IMR-90 (cell line): ENCODE measurements at regions not wholly inside any gene's neighbourhood (a gene's known extent, or its start where the extent isn't known, plus 50 kb on each side); places are given as distances from the start of the nearest gene placed in this dataset.

Experiments used
- ATAC-seq: fragments of 200-7000 bp; cut with Tn5 transposase; 2 replicates; pipeline ENCODE4 v1.9.1; 2020; ENCODE audit warnings: low read depth, mild to moderate bottlenecking, moderate library complexity
- BruUV-seq: library from RNA; stranded (reverse); fragments of 400-500 nt; replicated peaks from 2 replicates; lab custom pipeline; 2021; lab: Mats Ljungman, UMichigan
- CTCF ChIA-PET: fragments of 300-600 bp; formaldehyde crosslinking; extraction: SDS; loops from one replicate; lab custom pipeline; 2021; ENCODE audit warnings: antibody characterized with exemption; lab: Yijun Ruan, JAX
- POLR2A ChIA-PET: fragments of 300-600 bp; sonication (Branson Sonifier 250); formaldehyde crosslinking; loops from one replicate; lab custom pipeline; 2022; ENCODE audit warnings: antibody characterized with exemption; ENCODE audit not compliant: unreplicated experiment; lab: Charles Lee
- DNase-seq: peaks from one replicate; pipeline ENCODE4 v3.0.0; 2013
- H2AFZ ChIP-seq: replicated peaks from 2 replicates; pipeline ENCODE3; 2013; ENCODE audit warnings: low read length, mild to moderate bottlenecking; ENCODE audit not compliant: poor library complexity
- H2AK5ac ChIP-seq: 2 replicates; pipeline ENCODE4 v1.6.1; 2013; ENCODE audit warnings: low read depth, low read length, inconsistent platforms
- H2AK9ac ChIP-seq: replicated peaks from 2 replicates; pipeline ENCODE3; 2013; ENCODE audit warnings: mild to moderate bottlenecking, low read depth, low read length, moderate library complexity; ENCODE audit not compliant: poor library complexity
- H2BK120ac ChIP-seq: 2 replicates; pipeline ENCODE4 v1.6.1; 2013; ENCODE audit warnings: low read depth, low read length, inconsistent platforms
- H2BK15ac ChIP-seq: 3 replicates; pipeline ENCODE4 v1.6.1; 2013; ENCODE audit warnings: low read depth, low read length, inconsistent platforms
- H2BK20ac ChIP-seq: 2 replicates; pipeline ENCODE4 v1.6.1; 2013; ENCODE audit warnings: low read depth, mild to moderate bottlenecking, inconsistent platforms, low read length, moderate library complexity
- H2BK5ac ChIP-seq: 2 replicates; pipeline ENCODE4 v1.6.1; 2013; ENCODE audit warnings: mild to moderate bottlenecking, low read depth, low read length, inconsistent platforms; ENCODE audit not compliant: poor library complexity, severe bottlenecking
- H3K14ac ChIP-seq: replicated peaks from 2 replicates; pipeline ENCODE4 v1.6.1; 2013; ENCODE audit warnings: low read depth, low read length, inconsistent platforms
- H3K18ac ChIP-seq: 2 replicates; pipeline ENCODE4 v1.6.1; 2013; ENCODE audit warnings: low read depth, low read length, control low read depth
- H3K23ac ChIP-seq: 2 replicates; pipeline ENCODE4 v1.6.1; 2013; ENCODE audit warnings: low read depth, low read length, inconsistent platforms
- H3K27ac ChIP-seq: 2 replicates; pipeline ENCODE4 v1.5.1; 2013; ENCODE audit warnings: mild to moderate bottlenecking, control low read depth, low read length; ENCODE audit not compliant: insufficient read depth
- H3K27me3 ChIP-seq: 2 replicates; pipeline ENCODE4 v1.6.1; 2013; ENCODE audit warnings: low read length; ENCODE audit not compliant: control insufficient read depth, insufficient read depth
- H3K36me3 ChIP-seq: 2 replicates; pipeline ENCODE4 v1.6.1; 2013; ENCODE audit warnings: low read length, mixed read lengths; ENCODE audit not compliant: control insufficient read depth, insufficient read depth
- H3K4ac ChIP-seq: 2 replicates; pipeline ENCODE4 v1.6.1; 2013; ENCODE audit warnings: low read depth, low read length, inconsistent platforms
- H3K4me1 ChIP-seq: 2 replicates; pipeline ENCODE4 v1.6.1; 2013; ENCODE audit warnings: low read length, mixed read lengths; ENCODE audit not compliant: control insufficient read depth, insufficient read depth
- H3K4me2 ChIP-seq: 2 replicates; pipeline ENCODE4 v1.6.1; 2013; ENCODE audit warnings: low read depth, mild to moderate bottlenecking, control low read depth, low read length, moderate library complexity
- H3K4me3 ChIP-seq: 2 replicates; pipeline ENCODE4 v1.5.1; 2013; ENCODE audit warnings: low read depth, mild to moderate bottlenecking, control low read depth, low read length, moderate library complexity; ENCODE audit not compliant: insufficient read depth
- H3K56ac ChIP-seq: 2 replicates; pipeline ENCODE4 v1.6.1; 2013; ENCODE audit warnings: low read length, inconsistent platforms; ENCODE audit not compliant: insufficient read depth; ENCODE audit errors: extremely low read depth
- H3K79me1 ChIP-seq, 2 experiments: 2 replicates each; pipeline ENCODE4 v1.6.1; 2013; ENCODE audit warnings: low read length in 2 of 2, inconsistent platforms in 1 of 2, low read depth in 1 of 2
- H3K9ac ChIP-seq: 2 replicates; pipeline ENCODE4 v1.6.1; 2013; ENCODE audit warnings: low read depth, low read length, control low read depth
- H3K9me1 ChIP-seq: 2 replicates; pipeline ENCODE4 v1.6.1; 2013; ENCODE audit warnings: low read length, inconsistent platforms; ENCODE audit not compliant: insufficient read depth
- H3K9me3 ChIP-seq: 2 replicates; pipeline ENCODE4 v1.6.1; 2013; ENCODE audit warnings: low read length; ENCODE audit not compliant: control insufficient read depth, insufficient read depth
- H4K20me1 ChIP-seq: 2 replicates; pipeline ENCODE4 v1.6.1; 2013; ENCODE audit warnings: low read length, inconsistent platforms; ENCODE audit not compliant: insufficient read depth
- H4K5ac ChIP-seq: 2 replicates; pipeline ENCODE4 v1.6.1; 2013; ENCODE audit warnings: mild to moderate bottlenecking, low read depth, low read length, control low read depth
- H4K8ac ChIP-seq, 2 experiments: 2 replicates each; pipeline ENCODE4 v1.6.1; 2013; ENCODE audit warnings: low read depth in 2 of 2, low read length in 2 of 2, control low read depth in 1 of 2, inconsistent platforms in 1 of 2
- H4K91ac ChIP-seq: 2 replicates; pipeline ENCODE4 v1.6.1; 2013; ENCODE audit warnings: low read depth, low read length, inconsistent platforms; ENCODE audit not compliant: insufficient read depth
- BHLHE40 ChIP-seq: fragments of 150-350 bp; IDR thresholded peaks from 2 replicates; pipeline ENCODE4 v1.6.1; 2016; ENCODE audit warnings: mild to moderate bottlenecking, low read depth, low read length
- CEBPB ChIP-seq: IDR thresholded peaks from 2 replicates; pipeline ENCODE4 v1.6.1; 2012; ENCODE audit warnings: low read depth, low read length, improper control_type of control experiment
- CHD1 ChIP-seq: IDR thresholded peaks from 2 replicates; pipeline ENCODE4 v1.6.1; 2012; ENCODE audit warnings: low read depth, low read length, improper control_type of control experiment
- FOS ChIP-seq: fragments of 150-350 bp; IDR thresholded peaks from 2 replicates; pipeline ENCODE4 v1.6.1; 2016; ENCODE audit warnings: low read depth, low read length
- MAFK ChIP-seq: IDR thresholded peaks from 2 replicates; pipeline ENCODE4 v1.6.1; 2012; ENCODE audit warnings: low read depth, low read length, improper control_type of control experiment
- MAZ ChIP-seq: IDR thresholded peaks from 2 replicates; pipeline ENCODE4 v1.6.1; 2012; ENCODE audit warnings: low read depth, mild to moderate bottlenecking, low read length, improper control_type of control experiment, moderate library complexity, borderline replicate concordance
- MXI1 ChIP-seq: IDR thresholded peaks from 2 replicates; pipeline ENCODE4 v1.6.1; 2012; ENCODE audit warnings: low read depth, mild to moderate bottlenecking, low read length, moderate library complexity, borderline replicate concordance
- NFE2L2 ChIP-seq: fragments of 150-350 bp; IDR thresholded peaks from 2 replicates; pipeline ENCODE4 v1.6.1; 2016; ENCODE audit warnings: low read depth, mild to moderate bottlenecking, low read length
- POLR2A ChIP-seq: IDR thresholded peaks from 2 replicates; pipeline ENCODE4 v1.6.1; 2012; ENCODE audit warnings: mild to moderate bottlenecking, low read depth, low read length
- RAD21 ChIP-seq: IDR thresholded peaks from 2 replicates; pipeline ENCODE4 v1.6.1; 2012; ENCODE audit warnings: low read length, improper control_type of control experiment
- RCOR1 ChIP-seq: IDR thresholded peaks from 2 replicates; pipeline ENCODE4 v1.6.1; 2012; ENCODE audit warnings: mild to moderate bottlenecking, low read length, improper control_type of control experiment; ENCODE audit not compliant: insufficient replicate concordance
- RFX5 ChIP-seq: IDR thresholded peaks from 2 replicates; pipeline ENCODE4 v1.8.0; 2012; ENCODE audit warnings: low read depth, mild to moderate bottlenecking, low read length, moderate library complexity
- SMC3 ChIP-seq: fragments of 150-350 bp; IDR thresholded peaks from 2 replicates; pipeline ENCODE4 v1.6.1; 2016; ENCODE audit warnings: low read depth, mild to moderate bottlenecking, antibody characterized with exemption, low read length, moderate library complexity
- WGBS, 2 experiments: methylation state at CpG; one replicate each; pipeline versions ENCODE4 v1.1.5 to v1.1.7; 2013; ENCODE audit warnings: missing lambda C conversion rate in 2 of 2; ENCODE audit not compliant: insufficient read length in 1 of 2; ENCODE audit errors: extremely low coverage in 2 of 2; 5-methylcytosine and 5-hydroxymethylcytosine counted together
- dilution Hi-C: fragments of 300-500 bp; cut with HindIII; formaldehyde crosslinking; loops from one replicate; pipeline ENCODE4 v1.14.3; 2018; ENCODE audit warnings: low sequenced_read_pairs; ENCODE audit not compliant: unreplicated experiment
- in situ Hi-C: fragments of 300-500 bp; cut with MboI; formaldehyde crosslinking; loops from 3 replicates; pipeline ENCODE4 v1.14.3; 2019; ENCODE audit warnings: low sequenced_read_pairs, inconsistent platforms, mixed read lengths
- intact Hi-C: fragments of 100-400 bp; cut with micrococcal nuclease; formaldehyde crosslinking; loops from 2 replicates; pipeline ENCODE4 v1.10.0; 2022
- TF ChIP-seq, protein P1 (sequence below): fragments of 150-350 bp; IDR thresholded peaks from 2 replicates; pipeline ENCODE4 v1.6.1; 2017; ENCODE audit warnings: mild to moderate bottlenecking, antibody characterized with exemption, low read length, low read depth
- TF ChIP-seq, protein P2 (sequence below): conservative IDR thresholded peaks from 2 replicates; pipeline ENCODE4 v1.5.1; 2012; ENCODE audit warnings: mild to moderate bottlenecking, low read depth, low read length, improper control_type of control experiment
- TF ChIP-seq, protein P3 (sequence below): fragments of 150-350 bp; IDR thresholded peaks from 2 replicates; pipeline ENCODE4 v1.6.1; 2016; ENCODE audit warnings: low read depth, mild to moderate bottlenecking, low read length, moderate library complexity, borderline replicate concordance

DNA sequence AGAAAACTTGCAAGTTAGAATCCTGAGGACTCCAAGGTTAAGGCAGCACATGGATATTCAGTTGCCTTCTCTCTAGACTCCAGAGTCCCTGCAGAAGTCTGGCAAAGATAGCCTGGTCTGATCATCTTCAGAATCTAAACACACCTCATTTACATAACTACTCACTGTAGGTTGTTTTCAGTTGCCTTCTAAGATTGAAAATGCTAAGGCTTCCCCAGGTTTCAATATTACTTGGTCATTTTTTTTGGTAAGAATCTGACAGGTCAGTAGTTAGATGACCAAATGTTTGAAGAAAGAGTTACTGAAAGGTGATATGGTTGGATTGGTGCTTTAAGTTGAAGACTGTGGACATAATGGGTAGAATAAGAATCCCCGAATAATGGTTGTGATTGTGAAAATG lies 205.4 kb upstream of the KCNJ16 start:
- Histone ChIP-seq H2BK15ac (peak overlapping the region; percentile 1; the same call in 2 of the 3 replicates), H4K20me1 (no peaks in the 10 kb centered on the region), H3K23ac (peak overlapping the region; percentile 57; the same call in 1 of the 2 replicates), H2BK5ac (peak overlapping the region; percentile 99), H3K27me3 (no peaks in the 10 kb centered on the region), H3K4me2 (no peak overlapping the region), H3K9me3 (no peaks in the 10 kb centered on the region), H4K8ac (peak overlapping the region; percentile 0 to 58), H2AFZ (no peak overlapping the region), H2AK9ac (no peak overlapping the region), H3K9ac (no peak overlapping the region), H3K14ac (peak overlapping the region; percentile 72), H3K9me1 (peaks cover 6% of the 10 kb centered on the region), H3K4me3 (no peak overlapping the region), H3K79me1 (no peaks in the 10 kb centered on the region), H4K5ac (peak overlapping the region; percentile 92), H2BK120ac (peak overlapping the region; percentile 93), H3K4me1 (peaks cover 25% of the 10 kb centered on the region), H3K18ac (peak overlapping the region; percentile 92), H2BK20ac (peak overlapping the region; percentile 79), H3K36me3 (no peaks in the 10 kb centered on the region), H2AK5ac (peak overlapping the region; percentile 72; the same call in 1 of the 2 replicates), H3K27ac (peak overlapping the region; percentile 78), H3K4ac (peak overlapping the region; percentile 89), H3K56ac (peak overlapping the region; percentile 13), H4K91ac (peak overlapping the region; percentile 54)
- ChIA-PET CTCF (no interaction called here), POLR2A (no interaction called here)
- WGBS, 2 experiments: no CpG with 5 or more reads among the region's 1 CpG
- intact Hi-C loops: loop anchor here (2.0 kb wide), 2 partner anchors 261 to 269 kb away; no protein-coding TSS in a partner anchor
- ATAC-seq (no peak), DNase-seq (no peak)
- dilution Hi-C loops: no loop called here
- no TSS peak for BruUV-seq
- in situ Hi-C loops: no loop called here
- TF ChIP-seq RFX5 (no peak), FOS (no peak), SMC3 (no peak), MXI1 (no peak), MAZ (no peak), BHLHE40 (no peak), NFE2L2 (no peak), CHD1 (no peak), CEBPB (no peak), RAD21 (no peak), POLR2A (no peak), RCOR1 (no peak), MAFK (no peak)
- TF ChIP-seq, protein P1, sequence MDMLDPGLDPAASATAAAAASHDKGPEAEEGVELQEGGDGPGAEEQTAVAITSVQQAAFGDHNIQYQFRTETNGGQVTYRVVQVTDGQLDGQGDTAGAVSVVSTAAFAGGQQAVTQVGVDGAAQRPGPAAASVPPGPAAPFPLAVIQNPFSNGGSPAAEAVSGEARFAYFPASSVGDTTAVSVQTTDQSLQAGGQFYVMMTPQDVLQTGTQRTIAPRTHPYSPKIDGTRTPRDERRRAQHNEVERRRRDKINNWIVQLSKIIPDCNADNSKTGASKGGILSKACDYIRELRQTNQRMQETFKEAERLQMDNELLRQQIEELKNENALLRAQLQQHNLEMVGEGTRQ: no peak
- TF ChIP-seq, protein P2, sequence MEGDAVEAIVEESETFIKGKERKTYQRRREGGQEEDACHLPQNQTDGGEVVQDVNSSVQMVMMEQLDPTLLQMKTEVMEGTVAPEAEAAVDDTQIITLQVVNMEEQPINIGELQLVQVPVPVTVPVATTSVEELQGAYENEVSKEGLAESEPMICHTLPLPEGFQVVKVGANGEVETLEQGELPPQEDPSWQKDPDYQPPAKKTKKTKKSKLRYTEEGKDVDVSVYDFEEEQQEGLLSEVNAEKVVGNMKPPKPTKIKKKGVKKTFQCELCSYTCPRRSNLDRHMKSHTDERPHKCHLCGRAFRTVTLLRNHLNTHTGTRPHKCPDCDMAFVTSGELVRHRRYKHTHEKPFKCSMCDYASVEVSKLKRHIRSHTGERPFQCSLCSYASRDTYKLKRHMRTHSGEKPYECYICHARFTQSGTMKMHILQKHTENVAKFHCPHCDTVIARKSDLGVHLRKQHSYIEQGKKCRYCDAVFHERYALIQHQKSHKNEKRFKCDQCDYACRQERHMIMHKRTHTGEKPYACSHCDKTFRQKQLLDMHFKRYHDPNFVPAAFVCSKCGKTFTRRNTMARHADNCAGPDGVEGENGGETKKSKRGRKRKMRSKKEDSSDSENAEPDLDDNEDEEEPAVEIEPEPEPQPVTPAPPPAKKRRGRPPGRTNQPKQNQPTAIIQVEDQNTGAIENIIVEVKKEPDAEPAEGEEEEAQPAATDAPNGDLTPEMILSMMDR: no peak
- TF ChIP-seq, protein P3, sequence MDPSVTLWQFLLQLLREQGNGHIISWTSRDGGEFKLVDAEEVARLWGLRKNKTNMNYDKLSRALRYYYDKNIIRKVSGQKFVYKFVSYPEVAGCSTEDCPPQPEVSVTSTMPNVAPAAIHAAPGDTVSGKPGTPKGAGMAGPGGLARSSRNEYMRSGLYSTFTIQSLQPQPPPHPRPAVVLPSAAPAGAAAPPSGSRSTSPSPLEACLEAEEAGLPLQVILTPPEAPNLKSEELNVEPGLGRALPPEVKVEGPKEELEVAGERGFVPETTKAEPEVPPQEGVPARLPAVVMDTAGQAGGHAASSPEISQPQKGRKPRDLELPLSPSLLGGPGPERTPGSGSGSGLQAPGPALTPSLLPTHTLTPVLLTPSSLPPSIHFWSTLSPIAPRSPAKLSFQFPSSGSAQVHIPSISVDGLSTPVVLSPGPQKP: no peak
